ENCODE measurements at regions not wholly inside any gene's neighbourhood (a gene's known extent, or its start where the extent isn't known, plus 50 kb on each side); places are given as distances from the start of the nearest gene placed in this dataset.
A peak's percentile ranks its signal among the peaks of the same experiment; 100 is the strongest.
"Not testable (repeated sequence)": the region's sequence is repeated elsewhere in the genome, so short reads cannot be mapped to it uniquely, and the experiment has no call there.

DNA sequence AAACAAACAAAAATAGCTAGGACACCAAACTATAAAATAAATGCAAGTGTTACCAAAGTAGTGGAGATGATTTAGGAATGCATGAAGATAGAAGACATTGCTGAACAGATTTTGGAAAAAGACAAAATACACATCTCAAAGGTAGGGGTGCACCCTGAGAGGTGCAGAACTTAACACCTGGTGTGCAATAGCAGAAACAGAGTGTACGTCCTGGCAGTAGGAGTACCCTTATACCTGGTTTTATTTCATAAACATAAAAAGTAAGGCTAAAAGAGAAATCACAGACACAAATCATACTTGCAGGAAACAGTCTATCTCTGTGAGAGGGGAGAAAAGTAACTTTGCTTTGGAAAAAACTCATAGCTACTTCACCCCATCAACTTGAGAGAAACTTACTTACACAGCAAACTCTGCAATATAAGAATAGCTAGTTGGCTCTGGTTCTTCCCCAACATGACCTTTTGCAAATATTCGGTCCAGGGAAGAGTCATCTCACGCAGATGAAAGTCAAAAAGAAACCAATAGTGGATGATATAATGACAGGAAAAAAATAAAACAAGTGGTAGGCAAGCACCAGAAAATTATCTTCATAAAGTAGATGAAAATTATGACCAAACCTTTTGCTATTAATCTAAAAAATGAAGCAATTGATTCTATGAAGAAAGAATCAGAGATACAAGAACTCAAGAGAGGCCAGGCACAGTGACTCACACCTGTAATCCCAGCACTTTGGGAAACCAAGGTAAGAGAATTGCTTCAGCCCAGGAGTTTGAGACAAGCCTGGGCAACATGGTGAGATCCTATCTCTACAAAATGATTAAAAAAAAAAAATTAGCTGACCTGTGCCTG, 108.9 kb upstream of the BNIP2 start:
- no peak for DNase-seq (ENCODE audit: low spot score)
- intact Hi-C loops (cut with DNase I) = no loop called here

DNA sequence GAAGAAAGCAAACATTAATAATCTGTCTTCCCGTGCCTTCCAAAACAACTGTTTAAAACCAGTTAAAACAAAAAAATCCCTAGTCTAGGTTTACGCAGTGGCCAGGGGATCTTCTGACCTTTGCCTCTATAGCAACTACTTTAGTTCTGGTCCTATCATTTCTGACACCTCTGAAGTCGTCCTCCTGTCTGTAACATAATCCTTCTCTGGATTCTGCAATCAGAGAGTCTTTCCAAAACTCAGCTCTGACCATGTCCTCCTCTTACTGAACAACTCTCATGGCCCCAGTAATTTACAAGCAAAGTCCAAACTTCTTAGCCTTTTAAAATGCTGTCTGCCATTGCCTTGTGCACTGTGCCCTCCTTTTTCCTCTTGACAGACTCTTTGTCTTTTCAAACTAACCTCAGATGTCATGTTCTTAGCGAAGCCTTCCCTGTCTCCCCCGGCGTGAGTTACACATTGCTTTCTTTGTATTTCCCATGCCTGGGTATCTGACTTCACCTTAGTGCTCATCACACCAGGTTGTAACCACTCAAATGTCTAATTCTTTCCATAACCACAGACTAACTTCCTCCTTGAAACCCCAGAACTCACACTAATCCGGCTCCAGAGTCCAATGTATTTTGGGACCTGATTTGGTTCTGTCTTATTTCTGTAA, 105.2 kb upstream of the BNIP2 start:
- intact Hi-C loops (cut with DNase I) = no loop called here
- DNase-seq (ENCODE audit: low spot score) = no peak

DNA sequence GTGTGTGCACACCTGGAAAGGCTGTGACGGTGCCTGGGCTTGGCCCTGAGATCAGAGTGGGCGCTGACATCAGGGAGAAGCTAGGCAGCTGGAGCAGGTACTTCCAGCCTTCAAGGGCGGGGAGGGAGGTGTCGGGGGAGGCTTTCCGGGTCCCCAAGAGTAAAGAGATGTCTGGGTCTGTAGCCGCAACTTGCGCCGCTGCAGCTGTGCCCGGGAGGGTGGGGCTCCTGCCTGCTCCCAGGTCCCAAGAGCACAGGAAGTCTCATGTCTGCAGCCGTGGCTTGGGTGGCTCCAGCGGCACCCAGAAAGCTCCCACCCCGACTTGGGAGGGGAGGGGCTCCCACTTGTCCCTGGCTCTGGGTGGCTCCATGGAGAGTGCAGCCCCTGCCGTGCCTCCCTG, 103.2 kb upstream of the BNIP2 start:
- intact Hi-C loops (cut with DNase I) = no loop called here

DNA sequence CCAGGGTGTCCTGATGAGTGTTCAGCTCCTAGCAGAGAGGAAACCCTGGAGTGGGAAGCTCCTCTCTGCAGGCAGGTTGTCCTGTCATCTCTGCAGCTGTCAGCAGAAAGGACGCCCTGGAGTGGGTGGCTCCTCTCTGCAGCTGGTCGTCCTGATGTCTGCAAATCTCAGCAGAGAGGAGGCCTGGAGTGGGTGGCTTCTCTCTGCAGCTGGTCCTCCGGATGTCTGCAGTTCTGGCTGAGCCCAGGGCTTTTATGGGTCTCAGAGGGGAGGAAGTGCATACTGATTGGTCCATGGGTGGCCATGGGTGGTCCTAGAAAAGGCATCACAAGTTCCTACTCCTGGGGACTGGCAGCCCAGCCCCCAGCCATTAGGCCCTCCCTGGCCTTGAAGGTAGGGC, 102.6 kb upstream of the BNIP2 start:
- DNase-seq (ENCODE audit: low spot score) = no peak
- intact Hi-C loops (cut with DNase I) = no loop called here

More for the DNA sequence above, 103.2 kb upstream of the BNIP2 start:
- peak; percentile 74 for DNase-seq (ENCODE audit: low spot score)

DNA sequence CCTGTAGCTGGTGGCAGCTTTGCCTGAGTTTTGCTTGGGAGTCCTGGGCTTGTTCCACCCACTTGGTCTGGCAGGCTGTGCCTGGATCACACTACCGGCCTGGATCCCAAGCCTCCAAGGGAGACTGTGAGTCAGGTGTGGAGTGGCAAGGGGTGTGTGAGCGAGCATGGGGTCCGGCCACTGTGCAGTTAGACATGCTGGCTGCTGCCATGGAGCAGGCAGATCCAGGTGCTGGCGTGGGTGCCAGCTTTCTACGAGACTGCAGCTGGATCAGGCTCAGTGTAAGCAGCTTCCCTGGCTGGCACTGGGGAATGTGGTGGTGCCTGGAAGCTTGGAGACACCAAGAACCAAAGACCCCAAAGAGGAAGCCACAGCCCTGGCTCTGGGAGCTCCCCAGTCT, 102.0 kb upstream of the BNIP2 start:
- intact Hi-C loops (cut with DNase I) = no loop called here
- no peak for DNase-seq (ENCODE audit: low spot score)

DNA sequence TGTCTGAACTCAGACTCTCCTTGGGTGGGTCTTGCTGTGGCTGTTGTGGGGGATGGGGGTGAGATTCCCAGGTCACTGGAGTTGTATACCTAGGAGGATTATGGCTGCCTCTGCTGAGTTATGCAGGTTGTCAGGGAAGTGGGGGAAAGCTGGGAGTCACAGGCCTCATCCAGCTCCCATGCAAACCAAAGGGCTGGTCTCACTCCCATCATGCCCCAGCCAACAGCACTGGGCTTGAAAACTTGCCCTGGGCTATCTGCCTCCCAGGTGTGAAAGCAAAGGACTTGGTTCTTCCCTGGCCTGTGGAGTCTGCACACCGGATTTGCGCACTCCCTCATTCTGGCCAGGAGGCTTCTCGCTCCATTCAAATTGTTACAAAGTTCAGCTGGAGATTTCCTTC, 97.3 kb upstream of the BNIP2 start:
- DNase-seq (ENCODE audit: low spot score); intact Hi-C loops (cut with DNase I): not testable (repeated sequence)

DNA sequence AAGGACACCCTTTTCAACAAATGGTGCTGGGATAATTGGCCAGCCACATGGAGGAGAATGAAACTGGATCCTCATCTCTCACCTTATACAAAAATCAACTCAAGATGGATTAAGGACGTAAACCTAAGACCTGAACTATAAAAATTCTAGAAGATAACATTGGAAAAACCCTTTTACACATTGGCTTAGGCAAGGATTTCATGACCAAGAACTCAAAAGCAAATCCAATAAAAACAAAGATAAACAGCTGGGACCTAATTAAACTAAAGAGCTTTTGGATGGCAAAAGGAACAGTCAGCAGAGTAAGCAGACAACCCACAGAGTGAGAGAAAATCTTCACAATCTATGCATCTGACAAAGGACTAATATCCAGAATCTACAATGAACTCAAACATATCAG, 96.9 kb upstream of the BNIP2 start:
- DNase-seq (ENCODE audit: low spot score); intact Hi-C loops (cut with DNase I): not testable (repeated sequence)

DNA sequence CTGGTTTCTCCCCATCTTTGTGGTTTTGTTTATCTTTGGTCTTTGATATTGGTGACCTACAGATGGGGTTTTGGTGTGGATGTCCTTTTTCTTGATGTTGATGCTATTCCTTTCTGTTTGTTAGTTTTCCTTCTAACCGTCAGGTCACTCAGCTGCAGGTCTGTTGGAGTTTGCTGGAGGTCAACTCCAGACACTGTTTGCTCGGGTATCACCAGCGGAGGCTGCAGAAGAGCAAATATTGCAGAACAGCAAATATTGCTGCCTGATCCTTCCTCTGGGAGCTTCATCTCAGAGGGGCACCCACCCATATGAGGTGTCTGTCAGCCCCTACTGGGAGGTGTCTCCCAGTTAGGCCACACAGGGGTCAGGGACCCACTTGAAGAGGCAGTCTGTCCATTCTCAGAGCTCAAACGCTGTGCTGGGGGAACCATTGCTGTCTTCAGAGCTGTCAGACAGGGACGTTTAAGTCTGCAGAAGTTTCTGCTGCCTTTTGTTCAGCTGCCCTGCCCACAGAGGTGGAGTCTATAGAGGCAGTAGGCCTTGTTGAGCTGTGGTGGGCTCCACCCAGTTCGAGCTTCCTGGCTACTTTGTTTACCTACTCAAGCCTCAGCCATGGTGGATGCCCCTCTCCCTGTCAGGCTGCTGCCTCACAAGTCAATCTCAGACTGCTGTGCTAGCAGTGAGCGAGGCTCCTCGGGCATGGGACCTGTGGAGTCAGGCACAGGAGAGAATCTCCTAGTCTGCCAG, 94.8 kb upstream of the BNIP2 start:
- DNase-seq (ENCODE audit: low spot score); intact Hi-C loops (cut with DNase I): not testable (repeated sequence)

DNA sequence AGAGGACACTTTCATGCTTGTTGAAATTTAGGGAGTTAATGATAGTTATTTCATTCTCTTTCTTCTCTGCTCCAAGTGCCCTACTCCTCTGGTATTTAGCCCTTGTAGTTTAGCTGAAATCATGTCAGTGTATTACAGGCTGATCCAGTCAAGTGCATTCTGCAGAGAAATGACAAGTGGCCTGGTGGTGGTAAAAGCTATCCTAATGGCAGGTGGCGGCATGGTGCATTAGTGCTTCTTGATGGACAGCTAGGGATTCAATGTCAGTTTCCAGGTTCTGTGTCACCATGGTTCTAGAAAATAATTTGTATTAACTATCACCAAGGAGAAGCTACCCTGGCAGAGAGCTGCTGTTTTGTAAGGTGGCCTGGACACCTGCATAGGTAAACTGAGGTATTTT, 90.0 kb upstream of the BNIP2 start:
- intact Hi-C loops (cut with DNase I) = no loop called here
- no peak for DNase-seq (ENCODE audit: low spot score)

DNA sequence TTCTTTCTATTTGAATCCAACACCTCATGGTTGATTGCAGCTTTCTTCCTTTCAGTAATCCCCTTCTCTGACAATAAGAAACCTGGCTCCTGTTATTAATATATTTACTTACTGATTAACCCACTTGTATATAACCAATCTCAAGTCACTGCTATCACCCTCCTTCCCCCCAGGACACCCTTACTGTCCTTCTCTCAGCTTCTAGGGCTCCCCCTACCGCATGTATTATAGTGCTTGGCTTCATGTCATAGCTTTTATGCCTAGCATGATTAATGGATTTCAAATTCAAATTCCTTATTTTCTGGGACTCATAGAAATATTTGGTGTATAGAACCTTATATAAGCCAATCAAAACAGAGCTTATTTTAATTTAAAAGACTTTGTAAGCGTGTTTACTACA, 75.7 kb upstream of the BNIP2 start:
- intact Hi-C loops (cut with DNase I) = no loop called here

DNA sequence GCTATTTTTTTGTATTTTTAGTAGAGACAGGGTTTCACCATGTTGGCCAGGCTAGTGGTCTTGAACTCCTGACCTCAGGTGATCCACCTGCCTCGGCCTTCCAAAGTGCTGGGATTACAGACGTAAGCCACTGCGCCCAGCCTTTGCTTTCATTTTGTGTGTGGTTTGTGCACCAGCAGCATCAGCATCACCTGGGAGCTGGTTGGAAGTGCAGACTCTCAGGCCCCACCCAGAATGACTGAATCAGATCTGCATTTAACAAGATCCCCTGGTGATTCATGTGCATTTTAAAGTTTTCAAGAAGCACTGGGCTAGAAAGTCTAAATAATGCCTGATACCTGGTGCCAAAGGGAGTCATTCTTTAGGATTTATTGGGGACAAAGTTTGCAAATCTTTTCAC, 73.4 kb upstream of the BNIP2 start:
- intact Hi-C loops (cut with DNase I) = no loop called here
- DNase-seq (ENCODE audit: low spot score) = no peak

More for the DNA sequence above, 75.7 kb upstream of the BNIP2 start:
- DNase-seq (ENCODE audit: low spot score) = no peak

DNA sequence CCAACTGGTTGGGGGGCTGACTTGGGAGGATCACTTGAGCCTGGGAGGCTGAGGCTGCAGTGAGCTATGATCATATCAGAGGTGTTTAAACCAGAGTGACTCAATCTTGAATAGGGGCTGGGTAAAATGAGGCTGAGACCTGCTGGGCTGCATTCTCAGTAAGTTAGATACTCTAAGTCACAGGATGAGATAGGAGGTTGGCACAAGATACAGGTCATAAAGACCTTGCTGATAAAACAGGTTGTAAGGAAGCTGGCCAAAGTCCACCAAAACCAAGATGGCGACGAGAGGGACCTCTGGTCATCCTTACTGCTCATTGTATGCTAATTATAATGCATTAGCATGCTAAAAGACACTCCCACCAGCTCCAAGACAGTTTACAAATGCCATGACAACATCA, 71.1 kb upstream of the BNIP2 start:
- intact Hi-C loops (cut with DNase I); DNase-seq (ENCODE audit: low spot score): not testable (repeated sequence)

DNA sequence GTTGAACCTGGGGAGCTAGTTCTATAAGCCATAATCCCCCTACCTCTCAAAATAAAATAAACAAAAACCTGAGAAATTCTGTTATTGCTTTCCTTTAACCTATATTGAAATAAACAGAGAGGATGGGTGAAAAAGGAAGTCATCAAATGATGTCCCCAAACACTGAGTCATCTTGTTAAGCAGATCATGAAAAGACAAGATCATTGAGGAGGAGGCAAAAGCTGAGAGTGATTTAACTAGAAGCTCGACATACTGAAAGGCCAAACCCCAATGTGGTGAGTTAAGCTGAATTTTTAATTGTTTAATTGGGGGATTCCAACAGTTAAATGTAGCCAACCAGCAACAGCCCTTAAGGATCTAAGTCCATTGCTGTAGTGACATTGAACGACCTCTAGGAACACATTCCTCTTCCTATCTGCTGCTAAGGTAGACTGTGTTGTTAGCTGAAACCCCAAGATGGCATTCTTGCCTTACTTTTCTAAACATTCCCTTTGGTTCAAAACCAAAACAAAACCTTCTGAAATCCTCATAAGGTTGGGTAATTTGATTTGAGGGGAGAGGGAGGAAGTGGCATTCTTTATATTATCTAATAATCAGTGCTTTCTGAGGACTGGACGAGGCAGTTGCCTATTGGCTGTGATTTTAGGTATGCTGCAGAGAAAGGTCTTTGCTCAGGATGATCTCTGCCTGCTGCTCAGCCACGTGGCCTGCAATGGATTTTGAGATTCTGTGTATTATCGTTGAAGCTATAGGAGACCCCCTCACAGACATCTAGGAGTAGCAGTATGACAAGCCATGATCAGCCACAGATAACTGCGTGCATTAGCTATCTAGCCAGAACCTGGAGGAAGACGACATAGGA, 62.7 kb upstream of the BNIP2 start:
- intact Hi-C loops (cut with DNase I) = no loop called here

DNA sequence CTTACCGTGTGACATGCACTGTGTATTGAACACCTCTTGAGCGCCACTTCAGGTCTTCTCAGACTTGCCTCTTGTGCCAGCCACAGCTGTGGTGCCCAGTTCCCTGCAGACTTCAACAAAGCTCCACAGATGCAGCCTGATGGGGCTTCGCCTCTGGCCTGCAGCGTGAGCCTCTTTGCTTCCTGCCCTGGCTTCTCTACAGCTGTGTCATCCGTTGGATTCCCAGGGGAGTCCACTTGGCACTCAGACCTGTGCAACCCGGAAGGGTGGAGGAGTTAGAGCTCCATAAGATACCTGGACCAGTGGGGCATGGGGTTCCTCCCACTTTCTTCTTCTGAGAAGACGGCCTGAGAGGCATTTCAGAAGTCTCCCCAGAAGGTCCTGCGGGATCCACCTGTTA, 57.7 kb upstream of the BNIP2 start:
- intact Hi-C loops (cut with DNase I) = no loop called here
- DNase-seq (ENCODE audit: low spot score) = no peak

More for the DNA sequence above, 62.7 kb upstream of the BNIP2 start:
- no peak for DNase-seq (ENCODE audit: low spot score)

DNA sequence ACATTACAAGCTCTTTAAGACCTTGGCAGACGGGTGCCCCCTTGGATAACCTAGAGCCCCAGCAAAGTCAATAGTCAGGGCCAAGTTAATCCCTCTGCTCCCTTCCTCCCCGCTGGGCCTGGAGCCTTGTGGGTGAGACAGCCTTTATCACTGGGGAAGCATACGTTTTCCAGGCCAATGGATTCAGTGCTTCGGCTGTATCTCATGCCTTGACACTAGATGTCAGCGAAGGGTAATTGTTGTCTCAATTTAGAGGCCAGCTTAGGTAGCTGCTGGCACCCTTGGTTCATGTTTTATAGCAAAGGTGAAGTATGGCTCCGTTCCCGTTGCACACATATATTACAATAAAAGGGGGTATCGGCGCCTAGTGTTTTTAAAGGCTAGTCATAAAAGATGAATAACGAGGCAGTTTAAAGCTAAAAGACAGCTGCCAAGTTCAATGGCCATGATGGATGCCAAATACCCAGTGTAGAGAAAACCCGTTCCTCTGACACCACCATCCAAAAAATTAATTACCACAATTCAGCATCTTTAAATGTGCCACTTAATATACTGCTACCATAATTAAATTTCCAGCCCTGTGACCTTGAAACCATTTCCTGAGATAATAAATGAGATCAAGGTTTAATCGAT, 52.3 kb upstream of the BNIP2 start:
- intact Hi-C loops (cut with DNase I) = no loop called here

DNA sequence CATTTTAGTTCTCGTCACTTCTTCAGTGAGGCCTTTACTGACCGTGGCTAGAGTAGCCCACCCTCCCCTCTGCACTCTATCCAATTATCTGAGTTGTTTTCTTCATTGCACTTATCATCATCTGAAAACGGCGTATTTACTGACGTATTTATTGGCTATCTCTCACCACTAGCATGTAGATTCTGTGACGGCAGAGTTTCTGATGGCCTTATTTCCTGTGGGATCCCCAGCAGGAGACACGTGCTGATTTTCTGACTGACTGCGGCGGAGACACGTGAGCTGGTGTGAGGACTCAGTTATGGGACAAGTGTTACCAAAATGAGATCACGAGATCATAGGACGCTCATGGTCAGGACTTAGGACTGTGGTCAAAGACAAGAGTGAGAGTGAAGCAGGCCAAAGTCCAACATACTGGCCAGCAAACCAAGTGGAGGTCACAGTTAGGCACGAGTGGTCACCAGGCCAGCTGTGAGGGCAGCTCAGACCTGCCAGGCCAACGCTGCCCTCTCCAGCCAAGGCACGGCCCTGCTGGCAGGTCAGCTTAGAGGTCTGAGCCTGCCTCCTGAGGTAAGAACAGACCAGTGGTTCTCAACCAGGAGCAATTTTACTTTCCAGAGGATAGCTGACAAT, 50.6 kb upstream of the BNIP2 start:
- intact Hi-C loops (cut with DNase I) = no loop called here
- DNase-seq (ENCODE audit: low spot score) = no peak

More for the DNA sequence above, 52.3 kb upstream of the BNIP2 start:
- DNase-seq (ENCODE audit: low spot score) = no peak

Measured in posterior vena cava (tissue), 2 donors.